Stimulated activated CD4-positive, alpha-beta T cell treated with anti-CD3 and anti-CD28 coated beads, TNF-alpha, amount 100 ng/mL, for 24 hours (primary cell): ENCODE measurements at regions not wholly inside any gene's neighbourhood (a gene's known extent, or its start where the extent isn't known, plus 50 kb on each side); places are given as distances from the start of the nearest gene placed in this dataset.

Experiments used
- DNase-seq, 3 experiments: peaks; one replicate each; pipeline ENCODE4 v3.0.0-alpha.2; 2020; ENCODE audit warnings: low read depth in 3 of 3

DNA sequence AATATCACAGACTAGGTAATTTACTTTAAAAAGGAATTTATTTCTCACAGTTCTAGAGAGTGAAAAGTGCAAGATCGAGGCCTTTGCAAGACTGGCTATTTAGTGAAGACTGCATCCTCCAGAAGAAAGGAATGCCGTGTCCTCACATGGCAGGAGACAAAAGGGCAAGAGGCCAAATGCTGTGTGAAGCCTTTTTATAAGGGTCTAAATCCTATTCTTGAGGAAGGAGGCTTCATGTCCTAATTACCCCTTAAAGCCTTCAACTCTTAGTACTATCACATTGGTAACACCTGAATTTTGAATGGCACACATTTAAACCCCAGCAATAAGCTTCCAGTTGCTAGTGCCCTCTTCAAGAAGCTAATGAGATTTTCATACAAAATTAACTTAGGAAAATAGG is 1882.3 kb upstream of the PIK3C3 start:
- no peak for DNase-seq

GRCh38 chr18:40066368-40066767 is 1888.7 kb upstream of the PIK3C3 start:
- DNase-seq = no peak

DNA sequence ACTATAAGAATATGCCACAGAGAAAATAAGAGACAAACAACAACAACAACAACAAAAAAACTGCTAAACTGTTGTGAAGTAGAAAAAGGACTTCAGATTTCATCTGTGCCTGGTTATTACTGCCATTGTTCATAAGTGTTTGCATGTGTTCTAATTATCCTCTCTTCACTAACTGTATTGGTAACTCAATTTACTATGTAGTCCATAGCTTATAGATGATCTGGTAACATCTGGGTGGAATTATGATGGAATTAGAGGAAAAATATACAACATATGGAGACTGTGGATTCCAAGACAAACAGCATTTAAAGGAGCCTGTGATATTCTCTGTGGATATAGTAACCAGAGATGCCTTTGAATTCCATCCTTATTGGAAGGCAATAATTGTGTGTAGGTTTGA is 1891.5 kb upstream of the PIK3C3 start:
- no peak for DNase-seq

DNA sequence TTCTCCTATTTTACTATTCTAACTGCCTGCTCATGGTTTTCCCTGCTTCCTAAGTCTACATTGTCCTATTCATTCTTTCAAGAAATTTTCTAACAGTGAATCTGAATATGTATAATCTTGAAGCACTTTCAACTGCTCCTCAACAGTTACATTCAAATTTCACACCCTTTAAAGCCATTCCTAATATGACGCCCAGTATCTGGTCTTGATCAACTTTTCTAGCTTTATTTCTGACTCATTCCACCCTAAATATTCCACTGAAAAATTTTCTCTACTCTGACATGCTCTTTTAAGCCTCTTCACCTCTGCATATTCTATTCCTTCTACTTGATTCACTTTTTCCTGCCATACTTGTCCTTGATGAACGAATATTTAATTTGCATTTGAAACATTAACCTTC is 1893.9 kb upstream of the PIK3C3 start:
- DNase-seq = no peak

GRCh38 chr18:40060562-40060961 is 1894.5 kb upstream of the PIK3C3 start:
- DNase-seq = no peak

GRCh38 chr18:40058811-40059570 is 1896.0 kb upstream of the PIK3C3 start:
- no peak for DNase-seq

DNA sequence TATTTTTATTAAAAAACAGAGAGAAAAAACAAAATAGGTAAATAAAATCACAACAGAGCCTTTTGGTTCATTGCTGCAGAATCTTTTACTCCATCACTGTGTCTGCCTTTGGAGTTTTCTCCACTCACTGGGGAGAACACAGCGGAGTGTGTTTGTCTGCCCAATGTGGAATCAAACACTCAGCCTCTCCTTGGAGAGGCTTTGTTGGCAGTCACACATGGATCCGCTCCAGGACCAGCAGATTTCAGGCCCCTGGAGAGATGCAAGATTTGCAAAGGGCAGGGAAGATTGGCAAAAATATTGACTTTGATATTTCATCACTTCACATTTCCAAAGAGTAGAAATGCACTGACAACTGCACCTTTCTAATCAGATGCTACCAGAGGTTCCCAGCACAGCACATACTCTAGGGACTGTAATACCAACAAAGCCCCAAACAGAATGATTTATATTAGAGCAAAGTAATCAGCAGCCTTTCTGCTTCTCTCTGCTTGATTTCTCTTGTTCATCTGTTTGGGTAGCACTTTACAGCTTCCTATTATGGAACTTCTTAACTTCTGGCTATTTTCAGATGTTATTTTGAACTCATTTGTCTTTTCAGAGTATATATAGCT is 1898.8 kb upstream of the PIK3C3 start:
- no peak for DNase-seq

DNA sequence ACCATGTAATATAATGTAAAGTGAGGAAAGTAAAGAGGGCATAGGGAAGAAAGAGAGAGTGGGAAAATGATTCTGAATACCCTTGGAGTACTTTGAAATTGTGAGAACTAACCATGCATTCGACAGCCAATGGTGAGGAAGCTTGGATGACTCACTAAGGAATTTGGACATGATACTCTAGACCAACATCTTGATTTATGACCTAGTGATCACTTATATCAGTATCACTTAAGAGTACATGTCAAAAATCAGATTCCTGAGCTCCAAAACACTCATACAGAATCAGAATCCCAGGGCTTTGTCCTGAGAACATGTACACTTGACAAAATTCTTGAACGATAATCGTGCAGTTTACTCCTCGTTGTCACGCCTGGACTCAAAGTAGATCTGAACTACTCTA is 1899.8 kb upstream of the PIK3C3 start:
- DNase-seq = no peak

- no peak for DNase-seq
Measured at GRCh38 chr18:40049716-40050115, 1905.3 kb upstream of the PIK3C3 start.

DNA sequence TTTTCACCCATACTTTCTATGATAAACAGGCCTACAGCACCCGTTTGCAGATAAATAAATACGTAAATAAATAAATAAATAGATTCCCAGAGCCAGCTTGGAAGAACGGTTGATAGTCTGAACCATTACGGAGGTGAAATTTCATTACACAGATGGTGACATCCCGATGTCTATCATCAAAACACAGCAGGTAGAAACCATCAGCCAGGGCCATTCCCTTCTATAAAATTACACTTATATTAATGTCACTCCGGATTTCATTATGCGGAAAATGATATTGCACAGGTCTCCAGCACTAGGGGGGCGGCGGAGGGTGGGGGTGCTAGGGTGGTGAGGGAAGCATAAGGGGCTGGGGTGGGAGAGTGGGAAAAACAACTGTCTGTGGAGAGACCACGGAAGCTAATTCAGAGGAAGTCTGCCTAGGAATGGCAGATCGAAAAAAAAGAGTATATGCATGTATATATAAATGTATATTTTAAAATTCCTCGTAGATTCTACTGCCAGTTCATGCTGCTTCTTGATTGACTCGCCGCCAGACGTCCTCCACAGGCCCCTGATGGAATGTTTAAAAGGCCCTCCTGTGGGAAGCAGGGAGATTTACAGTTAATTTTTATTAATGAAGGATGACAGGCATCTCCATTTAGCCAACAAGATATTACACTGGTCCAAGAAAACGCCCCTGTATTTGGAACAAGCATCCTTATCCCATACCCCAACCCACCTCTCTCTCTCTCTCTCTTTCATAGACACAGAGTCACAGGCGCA is 1906.0 kb upstream of the PIK3C3 start:
- DNase-seq = no peak

DNA sequence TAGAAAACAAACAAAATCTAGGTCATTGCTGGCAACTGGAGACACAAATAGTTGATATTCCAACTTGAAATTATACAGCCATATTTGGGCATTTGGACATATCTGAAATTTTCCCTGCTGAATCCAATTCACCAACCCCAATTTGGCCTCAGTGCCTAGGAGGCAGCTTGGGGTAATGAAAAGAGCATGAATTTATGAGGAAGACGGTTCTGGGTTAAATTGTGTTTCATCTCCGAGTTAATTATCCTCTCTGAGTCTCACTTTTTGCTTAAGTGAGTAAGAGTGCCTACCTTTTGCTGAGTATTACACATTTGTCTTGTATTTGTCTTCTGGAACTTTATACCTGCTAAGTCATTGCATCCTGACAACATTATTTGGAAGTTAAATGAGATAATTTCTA is 1906.8 kb upstream of the PIK3C3 start:
- DNase-seq = no peak

GRCh38 chr18:40046596-40046995 is 1908.4 kb upstream of the PIK3C3 start:
- no peak for DNase-seq

- no peak for DNase-seq
Measured at GRCh38 chr18:40041951-40042350, 1913.1 kb upstream of the PIK3C3 start.

GRCh38 chr18:40040574-40040973 is 1914.5 kb upstream of the PIK3C3 start:
- no peak for DNase-seq

DNA sequence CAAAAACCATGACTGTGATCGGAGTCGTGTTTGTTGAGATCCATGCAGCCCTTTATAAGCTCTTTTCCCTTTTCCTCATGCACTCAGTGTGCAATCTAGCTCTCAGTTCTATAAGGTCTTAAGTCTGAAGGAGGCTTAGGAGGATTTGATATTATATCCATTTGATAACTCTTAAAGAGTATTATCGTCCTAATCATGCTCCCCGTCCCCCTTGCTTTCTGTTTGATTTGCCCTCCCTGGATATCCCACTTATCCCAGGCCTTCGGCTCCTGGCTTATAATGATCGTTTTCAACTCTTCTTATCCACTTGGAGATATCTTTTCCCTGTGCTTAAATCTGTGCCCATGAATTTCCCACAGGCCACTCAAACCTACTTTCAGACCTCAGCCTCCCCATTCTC is 1917.7 kb upstream of the PIK3C3 start:
- DNase-seq = no peak

GRCh38 chr18:40036861-40037260 is 1918.2 kb upstream of the PIK3C3 start:
- no peak for DNase-seq

GRCh38 chr18:40035966-40036365 is 1919.1 kb upstream of the PIK3C3 start:
- no peak for DNase-seq

DNA sequence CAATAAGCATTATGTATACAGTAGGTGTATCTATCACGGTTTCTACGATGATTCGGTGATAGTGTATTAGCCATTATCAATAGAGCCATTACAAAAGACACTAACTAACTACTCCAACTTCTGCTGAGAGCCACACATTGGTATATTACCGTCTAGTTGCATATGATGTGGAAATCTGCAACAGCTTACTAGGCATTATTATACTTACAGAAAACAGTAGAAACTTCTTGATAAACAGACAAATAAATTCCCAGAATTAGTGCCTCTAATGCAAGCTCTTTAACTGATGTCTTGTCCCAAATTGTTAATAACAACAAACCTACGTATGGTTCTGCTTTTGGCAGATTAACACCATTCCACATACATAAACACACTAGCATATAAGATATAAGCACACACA is 1923.0 kb upstream of the PIK3C3 start:
- no peak for DNase-seq

DNA sequence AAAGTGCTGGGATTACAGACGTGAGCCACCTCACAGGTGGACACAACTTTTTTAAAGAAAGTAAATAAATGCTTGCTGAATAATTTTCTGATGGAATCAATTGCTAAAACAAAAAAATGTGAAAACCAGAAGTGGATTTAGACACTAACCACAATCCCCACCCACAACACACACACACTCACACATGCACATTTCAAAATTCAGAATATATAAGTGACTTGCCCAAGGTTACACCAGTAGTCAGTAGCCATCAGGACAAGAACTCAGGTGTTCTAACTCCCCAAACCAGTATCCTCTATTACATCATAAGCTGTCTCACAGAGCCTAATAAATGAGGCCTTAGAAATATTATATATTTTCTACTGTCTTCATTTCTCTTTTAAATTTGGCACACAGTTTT is 1923.6 kb upstream of the PIK3C3 start:
- DNase-seq = no peak

DNA sequence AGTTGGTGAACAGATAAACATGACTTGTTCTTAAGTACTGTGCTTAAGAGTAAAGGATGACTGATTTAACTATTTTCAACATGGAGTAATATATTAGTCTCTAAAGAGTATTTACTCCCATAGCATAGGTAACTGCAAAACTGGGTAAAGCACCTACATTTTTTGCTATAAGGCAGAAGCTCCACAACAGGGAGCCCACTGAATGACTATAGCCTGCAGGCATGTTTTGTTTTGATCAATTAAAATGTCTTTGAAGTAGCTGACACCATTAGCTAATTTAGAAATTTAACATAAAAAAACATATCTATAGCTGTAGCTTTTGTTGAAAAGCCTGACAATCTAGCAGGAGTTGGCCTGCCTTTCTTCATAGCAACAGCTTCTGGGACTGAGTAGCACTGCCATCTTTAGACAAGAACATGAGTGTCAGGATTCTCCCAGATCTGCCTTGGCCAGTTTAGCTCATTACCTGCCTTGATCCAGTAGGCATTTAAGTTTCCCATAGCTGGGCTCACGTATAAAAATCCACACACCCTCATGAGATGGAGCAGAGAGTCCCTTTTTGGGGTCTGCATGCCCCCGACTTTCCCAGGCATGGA is 1935.1 kb upstream of the PIK3C3 start:
- no peak for DNase-seq

DNA sequence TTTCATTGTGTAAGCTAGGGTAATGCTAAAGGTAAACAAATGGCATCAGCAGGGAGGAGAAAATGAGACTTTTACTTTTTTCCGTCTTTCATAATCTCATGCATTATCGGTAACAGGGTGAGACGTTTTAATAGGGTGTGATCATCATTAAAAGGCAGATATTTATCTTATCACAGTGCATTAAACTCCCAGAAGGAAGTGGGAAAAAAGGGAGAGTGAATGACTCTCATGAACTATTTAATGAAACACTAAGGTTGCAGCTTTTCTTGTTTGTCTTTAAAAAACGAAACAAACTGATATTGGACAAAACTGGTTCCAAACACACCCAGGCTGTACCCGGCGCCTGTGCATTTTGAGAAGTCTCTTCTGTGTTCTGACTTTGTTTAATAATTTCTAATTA is 1936.8 kb upstream of the PIK3C3 start:
- DNase-seq = no peak

GRCh38 chr18:40017021-40017420 is 1938.0 kb upstream of the PIK3C3 start:
- DNase-seq = no peak

DNA sequence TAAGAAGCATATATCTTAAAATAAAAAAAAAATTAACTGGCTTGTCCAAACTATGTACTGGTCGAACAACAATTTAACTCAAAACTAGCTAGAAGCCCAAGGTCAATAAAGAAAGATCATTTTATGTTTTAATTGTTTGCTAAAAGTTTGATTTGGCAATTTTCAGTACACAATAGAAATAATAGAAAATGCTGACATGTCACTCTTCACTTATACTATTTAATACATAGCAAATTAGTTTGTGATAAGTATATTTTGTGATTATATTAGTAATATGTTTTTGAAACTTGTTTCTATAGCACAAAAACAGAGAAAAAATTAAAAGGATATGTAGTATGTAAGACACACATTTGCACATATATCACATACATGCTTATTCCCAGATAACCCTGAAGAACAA is 1938.6 kb upstream of the PIK3C3 start:
- no peak for DNase-seq
